ENCODE measurements at regions not wholly inside any gene's neighbourhood (a gene's known extent, or its start where the extent isn't known, plus 50 kb on each side); places are given as distances from the start of the nearest gene placed in this dataset.

GRCh38 chrX:23504540-23504884, 162.8 kb upstream of the PRDX4 start:
- Histone ChIP-seq H3K4ac (ENCODE audit: low read depth in 1 of 2, low read length in 2 of 2) (no peak overlapping the region), H3K14ac (ENCODE audit: low read length in 2 of 2) (no peak overlapping the region), H3K9me3 (ENCODE audit: control insufficient read depth, low read length) (no peaks in the 10 kb centered on the region), H3K23ac (ENCODE audit: low read length in 2 of 2) (no peak overlapping the region), H3K27ac (ENCODE audit: low read length, poor library complexity, severe bottlenecking) (peak overlapping the region; percentile 64), H2BK120ac (ENCODE audit: low read depth, low read length) (no peak overlapping the region), H2AFZ (ENCODE audit: low read depth, low read length) (no peak overlapping the region), H3K9ac (ENCODE audit: low read length) (no peak overlapping the region), H4K91ac (ENCODE audit: low read length) (no peak overlapping the region), H2BK15ac (ENCODE audit: low read depth, poor library complexity, severe bottlenecking) (no peak overlapping the region), H3K18ac (ENCODE audit: low read depth in 1 of 2, low read length in 2 of 2) (no peak overlapping the region), H3K79me1 (replicated peaks; ENCODE audit: low read length, poor library complexity, severe bottlenecking) (no peaks in the 10 kb centered on the region), H2BK5ac (ENCODE audit: low read depth, low read length, poor library complexity, severe bottlenecking) (no peak overlapping the region), H4K8ac (ENCODE audit: low read length) (no peak overlapping the region), H3K4me2 (ENCODE audit: low read length, poor library complexity, severe bottlenecking) (no peak overlapping the region), H3K4me1 (ENCODE audit: control insufficient read depth, insufficient read depth, low read depth, low read length) (no peaks in the 10 kb centered on the region), H2AK5ac (ENCODE audit: low read length, severe bottlenecking) (peak overlapping the region; percentile 59), H3K36me3 (ENCODE audit: control insufficient read depth in 1 of 2, insufficient read depth in 2 of 2, low read depth in 1 of 2, low read length in 2 of 2) (no peaks in the 10 kb centered on the region), H3K27me3 (ENCODE audit: control insufficient read depth in 1 of 2, insufficient read depth in 1 of 2, low read length in 2 of 2) (peaks cover 0 to 16% of the 10 kb centered on the region in 2 experiments), H2BK12ac (ENCODE audit: low read length in 2 of 2) (no peak overlapping the region), H3K4me3 (ENCODE audit: insufficient read depth in 1 of 2, low read depth in 1 of 2, low read length in 2 of 2) (no peak overlapping the region)
- WGBS, result 92% methylated on average over 6 of the region's 6 CpGs
- no peak for DNase-seq

GRCh38 chrX:23504895-23505294, 162.4 kb upstream of the PRDX4 start:
- Histone ChIP-seq H2BK5ac (ENCODE audit: low read depth, low read length, poor library complexity, severe bottlenecking) (no peak overlapping the region), H3K79me1 (replicated peaks; ENCODE audit: low read length, poor library complexity, severe bottlenecking) (no peaks in the 10 kb centered on the region), H2BK12ac (ENCODE audit: low read length in 2 of 2) (no peak overlapping the region), H4K91ac (ENCODE audit: low read length) (no peak overlapping the region), H2AK5ac (ENCODE audit: low read length, severe bottlenecking) (peak overlapping the region; percentile 59), H3K14ac (ENCODE audit: low read length in 2 of 2) (no peak overlapping the region), H3K27ac (ENCODE audit: low read length, poor library complexity, severe bottlenecking) (peak overlapping the region; percentile 64), H3K23ac (ENCODE audit: low read length in 2 of 2) (no peak overlapping the region), H3K4ac (ENCODE audit: low read depth in 1 of 2, low read length in 2 of 2) (no peak overlapping the region), H3K27me3 (ENCODE audit: control insufficient read depth in 1 of 2, insufficient read depth in 1 of 2, low read length in 2 of 2) (peaks cover 0 to 16% of the 10 kb centered on the region in 2 experiments), H3K36me3 (ENCODE audit: control insufficient read depth in 1 of 2, insufficient read depth in 2 of 2, low read depth in 1 of 2, low read length in 2 of 2) (no peaks in the 10 kb centered on the region), H2AFZ (ENCODE audit: low read depth, low read length) (no peak overlapping the region), H3K9ac (ENCODE audit: low read length) (no peak overlapping the region), H4K8ac (ENCODE audit: low read length) (no peak overlapping the region), H3K9me3 (ENCODE audit: control insufficient read depth, low read length) (no peaks in the 10 kb centered on the region), H3K4me1 (ENCODE audit: control insufficient read depth, insufficient read depth, low read depth, low read length) (no peaks in the 10 kb centered on the region), H3K18ac (ENCODE audit: low read depth in 1 of 2, low read length in 2 of 2) (no peak overlapping the region), H3K4me2 (ENCODE audit: low read length, poor library complexity, severe bottlenecking) (no peak overlapping the region), H3K4me3 (ENCODE audit: insufficient read depth in 1 of 2, low read depth in 1 of 2, low read length in 2 of 2) (no peak overlapping the region), H2BK15ac (ENCODE audit: low read depth, poor library complexity, severe bottlenecking) (no peak overlapping the region), H2BK120ac (ENCODE audit: low read depth, low read length) (no peak overlapping the region)
- DNase-seq, result no peak
- 83% methylated on average over 2 of the region's 2 CpGs for WGBS

GRCh38 chrX:23505531-23506303, 161.6 kb upstream of the PRDX4 start:
- H3K14ac ChIP-seq (ENCODE audit: low read length in 2 of 2), result no peak overlapping the region
- H2BK15ac ChIP-seq (ENCODE audit: low read depth, poor library complexity, severe bottlenecking), result no peak overlapping the region
- no peak overlapping the region for H2AK5ac ChIP-seq (ENCODE audit: low read length, severe bottlenecking)
- WGBS, result 47% methylated on average over 5 of the region's 6 CpGs
- no peaks in the 10 kb centered on the region for H3K79me1 ChIP-seq (replicated peaks; ENCODE audit: low read length, poor library complexity, severe bottlenecking)
- H3K4me2 ChIP-seq (ENCODE audit: low read length, poor library complexity, severe bottlenecking), result no peak overlapping the region
- H2BK12ac ChIP-seq (ENCODE audit: low read length in 2 of 2), result no peak overlapping the region
- no peak overlapping the region for H2AFZ ChIP-seq (ENCODE audit: low read depth, low read length)
- no peaks in the 10 kb centered on the region for H3K4me1 ChIP-seq (ENCODE audit: control insufficient read depth, insufficient read depth, low read depth, low read length)
- H3K27ac ChIP-seq (ENCODE audit: low read length, poor library complexity, severe bottlenecking), result no peak overlapping the region
- no peak for DNase-seq
- no peak overlapping the region for H3K4ac ChIP-seq (ENCODE audit: low read depth in 1 of 2, low read length in 2 of 2)
- no peaks in the 10 kb centered on the region for H3K9me3 ChIP-seq (ENCODE audit: control insufficient read depth, low read length)
- H3K27me3 ChIP-seq (ENCODE audit: control insufficient read depth in 1 of 2, insufficient read depth in 1 of 2, low read length in 2 of 2), result peaks cover 0 to 16% of the 10 kb centered on the region in 2 experiments
- no peak overlapping the region for H4K8ac ChIP-seq (ENCODE audit: low read length)
- H2BK120ac ChIP-seq (ENCODE audit: low read depth, low read length), result no peak overlapping the region
- H3K18ac ChIP-seq (ENCODE audit: low read depth in 1 of 2, low read length in 2 of 2), result no peak overlapping the region
- no peak overlapping the region for H3K9ac ChIP-seq (ENCODE audit: low read length)
- H4K91ac ChIP-seq (ENCODE audit: low read length), result no peak overlapping the region
- H2BK5ac ChIP-seq (ENCODE audit: low read depth, low read length, poor library complexity, severe bottlenecking), result no peak overlapping the region
- no peak overlapping the region for H3K23ac ChIP-seq (ENCODE audit: low read length in 2 of 2)
- H3K4me3 ChIP-seq (ENCODE audit: insufficient read depth in 1 of 2, low read depth in 1 of 2, low read length in 2 of 2), result no peak overlapping the region
- no peaks in the 10 kb centered on the region for H3K36me3 ChIP-seq (ENCODE audit: control insufficient read depth in 1 of 2, insufficient read depth in 2 of 2, low read depth in 1 of 2, low read length in 2 of 2)

- Histone ChIP-seq H3K14ac (ENCODE audit: low read length in 2 of 2) (no peak overlapping the region), H3K27ac (ENCODE audit: low read length, poor library complexity, severe bottlenecking) (no peak overlapping the region)
Observed at GRCh38 chrX:23509256-23509655, 158.0 kb upstream of the PRDX4 start.

More at GRCh38 chrX:23509256-23509655, 158.0 kb upstream of the PRDX4 start:
- Histone ChIP-seq H3K23ac (ENCODE audit: low read length in 2 of 2) (no peak overlapping the region), H2BK12ac (ENCODE audit: low read length in 2 of 2) (no peak overlapping the region), H4K8ac (ENCODE audit: low read length) (no peak overlapping the region), H4K91ac (ENCODE audit: low read length) (no peak overlapping the region), H2AFZ (ENCODE audit: low read depth, low read length) (no peak overlapping the region), H3K18ac (ENCODE audit: low read depth in 1 of 2, low read length in 2 of 2) (no peak overlapping the region), H3K4me3 (ENCODE audit: insufficient read depth in 1 of 2, low read depth in 1 of 2, low read length in 2 of 2) (no peak overlapping the region), H3K27me3 (ENCODE audit: control insufficient read depth in 1 of 2, insufficient read depth in 1 of 2, low read length in 2 of 2) (peaks cover 0 to 36% of the 10 kb centered on the region in 2 experiments), H2BK15ac (ENCODE audit: low read depth, poor library complexity, severe bottlenecking) (no peak overlapping the region), H3K4ac (ENCODE audit: low read depth in 1 of 2, low read length in 2 of 2) (no peak overlapping the region), H3K4me1 (ENCODE audit: control insufficient read depth, insufficient read depth, low read depth, low read length) (no peaks in the 10 kb centered on the region), H3K4me2 (ENCODE audit: low read length, poor library complexity, severe bottlenecking) (no peak overlapping the region), H3K79me1 (replicated peaks; ENCODE audit: low read length, poor library complexity, severe bottlenecking) (no peaks in the 10 kb centered on the region), H3K36me3 (ENCODE audit: control insufficient read depth in 1 of 2, insufficient read depth in 2 of 2, low read depth in 1 of 2, low read length in 2 of 2) (no peaks in the 10 kb centered on the region), H2BK120ac (ENCODE audit: low read depth, low read length) (no peak overlapping the region), H2AK5ac (ENCODE audit: low read length, severe bottlenecking) (no peak overlapping the region), H3K9ac (ENCODE audit: low read length) (no peak overlapping the region), H2BK5ac (ENCODE audit: low read depth, low read length, poor library complexity, severe bottlenecking) (no peak overlapping the region), H3K9me3 (ENCODE audit: control insufficient read depth, low read length) (no peaks in the 10 kb centered on the region)
- DNase-seq, result no peak
- WGBS, result 60% methylated on average over 1 of the region's 1 CpG

Measured in mesenchymal stem cell (in vitro differentiated cells and primary cell).